ENCODE measurements at regions not wholly inside any gene's neighbourhood (a gene's known extent, or its start where the extent isn't known, plus 50 kb on each side); places are given as distances from the start of the nearest gene placed in this dataset.

DNA sequence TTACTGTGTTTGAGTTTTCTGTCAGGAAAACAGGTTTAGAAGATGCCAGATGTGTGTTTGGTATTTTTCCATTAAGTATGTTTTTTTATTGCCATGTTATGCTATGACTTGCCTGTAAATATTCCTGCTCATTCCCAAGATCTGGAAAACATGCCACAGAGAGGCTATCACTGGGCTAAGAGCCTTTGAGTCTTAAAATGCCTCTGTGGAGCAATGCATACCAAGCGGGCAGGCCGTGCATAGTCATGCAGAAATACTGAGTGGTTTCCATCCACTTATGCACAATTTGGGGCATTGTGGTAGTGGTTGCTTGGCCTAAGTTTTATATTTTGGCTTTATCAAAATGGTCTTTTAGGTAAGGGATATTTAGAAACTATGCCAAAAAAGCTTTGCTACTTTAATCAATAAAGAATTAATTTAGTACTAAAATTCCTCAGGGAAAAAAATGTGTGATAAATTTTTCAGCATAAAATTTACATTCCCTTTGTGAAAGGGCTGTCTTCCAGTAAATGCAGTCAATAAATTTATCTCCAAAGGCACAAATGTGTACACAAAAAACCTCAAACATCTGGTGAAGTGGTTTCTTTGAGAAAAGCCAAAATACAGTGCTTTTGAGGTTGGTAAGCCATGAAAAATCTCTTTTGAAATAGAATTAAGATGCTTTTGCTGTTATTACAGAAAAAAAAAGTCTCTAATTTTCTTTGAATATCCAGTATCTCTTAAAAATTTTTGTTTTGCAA is 341.3 kb upstream of the FBXO33 start:
- no peak for DNase-seq

GRCh38 chr14:39772627-39773026 is 340.4 kb upstream of the FBXO33 start:
- no peak for DNase-seq

DNA sequence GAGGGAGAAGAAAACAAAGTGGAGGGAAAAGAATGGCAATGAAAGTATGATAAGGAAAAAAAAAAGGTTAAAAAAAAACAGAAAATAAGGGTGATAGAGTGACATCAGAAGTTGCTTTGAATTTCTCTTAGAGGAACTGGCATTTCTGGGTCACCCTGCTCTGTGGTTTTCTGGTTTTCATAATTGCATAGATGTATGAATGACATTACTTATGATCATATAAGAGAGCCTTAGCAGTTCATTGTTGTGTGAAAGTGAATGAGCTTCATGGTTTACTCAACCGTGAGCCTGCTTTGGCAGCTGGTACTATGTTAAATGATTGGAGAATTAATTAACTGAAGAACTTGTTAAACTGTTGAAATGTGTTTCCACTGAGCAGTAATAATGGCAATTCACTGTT is 336.4 kb upstream of the FBXO33 start:
- DNase-seq = no peak

DNA sequence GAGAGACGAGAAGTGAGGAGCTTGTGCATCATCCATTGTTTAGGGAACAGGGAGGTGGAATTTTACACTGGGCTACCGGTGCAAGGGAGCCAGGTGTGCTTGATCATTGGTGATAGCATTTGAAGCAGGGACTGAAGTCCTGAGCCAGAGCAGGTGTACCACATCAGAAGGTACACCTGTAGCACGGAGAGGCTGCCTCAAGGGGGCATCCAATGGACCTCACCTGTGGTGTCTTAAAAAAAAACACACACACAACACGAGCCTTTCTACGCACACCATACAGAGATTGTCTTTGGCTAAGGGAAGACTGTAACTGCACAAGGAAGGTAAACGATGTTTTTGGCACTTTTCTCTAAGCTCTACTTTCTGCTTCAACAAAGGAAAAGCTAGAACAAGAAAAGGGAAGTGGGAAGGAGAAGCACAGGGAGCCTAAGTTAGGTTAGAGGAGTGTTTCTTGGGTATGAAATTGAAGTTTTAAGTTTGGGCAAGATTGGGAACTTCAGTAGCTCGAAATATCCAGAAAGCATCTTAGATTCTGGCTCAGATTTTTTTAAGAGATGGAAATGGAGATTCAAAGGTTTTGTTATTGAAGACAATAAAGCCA is 334.3 kb upstream of the FBXO33 start:
- DNase-seq = no peak

DNA sequence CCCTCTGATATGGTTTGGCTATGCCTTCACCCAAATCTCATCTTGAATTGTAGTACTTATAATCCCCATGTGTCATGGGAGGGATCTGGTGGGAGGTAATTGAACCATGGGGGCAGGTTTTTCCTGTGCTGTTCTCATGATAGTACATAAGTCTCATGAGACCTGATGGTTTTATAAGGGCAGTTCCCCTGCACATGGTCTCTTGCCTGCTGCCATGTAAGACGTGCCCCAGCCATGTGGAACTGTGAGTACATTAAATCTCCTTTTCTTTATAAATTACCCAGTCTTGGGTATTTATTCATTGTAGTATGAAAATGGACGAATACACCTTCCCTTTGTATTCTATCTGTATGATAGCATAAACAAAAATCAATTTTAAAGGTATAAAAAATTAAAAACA is 333.4 kb upstream of the FBXO33 start:
- DNase-seq = no peak

DNA sequence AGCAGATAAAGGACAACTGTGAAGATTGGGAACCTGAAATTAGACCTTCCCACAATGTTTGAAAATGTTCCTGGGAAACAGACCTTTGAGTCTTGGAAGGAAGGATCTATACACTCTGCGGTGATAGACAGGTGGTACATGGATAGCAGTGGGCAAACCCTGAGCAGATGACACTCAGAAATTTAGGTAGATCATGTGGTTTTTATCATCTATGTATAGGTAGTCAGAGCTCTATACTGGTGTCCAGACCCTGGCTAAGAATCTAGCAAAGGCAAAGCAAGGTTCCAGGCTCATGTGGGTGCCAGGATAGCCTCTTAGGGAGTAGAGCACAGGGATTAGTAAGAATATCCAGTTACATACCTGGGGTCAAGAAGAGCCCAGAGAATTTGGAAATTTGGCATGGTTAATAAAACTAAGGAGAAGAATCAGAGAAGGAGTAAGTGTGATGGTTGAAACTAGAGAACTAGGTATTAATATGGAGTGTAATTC is 331.2 kb upstream of the FBXO33 start:
- no peak for DNase-seq

GRCh38 chr14:39762576-39763401 is 330.6 kb upstream of the FBXO33 start:
- peak in 1 of 51 donors; percentile 4 for DNase-seq

GRCh38 chr14:39755269-39755878 is 323.1 kb upstream of the FBXO33 start:
- no peak for DNase-seq

DNA sequence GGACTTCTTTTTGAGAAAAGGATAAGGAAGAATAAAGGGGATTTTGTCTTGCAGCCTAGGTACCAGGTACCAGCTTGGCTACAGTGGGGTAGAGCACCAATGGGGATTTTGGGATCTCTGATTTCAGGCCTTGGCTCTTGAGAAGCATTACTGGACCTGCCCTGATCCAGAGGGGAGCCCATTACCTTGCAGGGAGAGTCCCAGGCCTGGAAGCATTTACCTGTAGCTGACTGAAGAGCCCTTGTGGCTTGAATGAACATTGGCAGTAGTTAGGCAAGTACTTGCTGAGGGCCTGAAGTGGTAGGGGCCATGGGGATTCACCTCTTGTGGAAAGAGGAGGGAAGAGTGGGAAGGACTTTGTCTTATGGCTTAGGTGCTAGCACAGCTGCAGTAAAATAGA is 308.2 kb upstream of the FBXO33 start:
- no peak for DNase-seq

- DNase-seq = peak in 35 of 51 donors; percentile 1 to 71 (median 22)
Measured at GRCh38 chr14:39739796-39740195, 307.6 kb upstream of the FBXO33 start.

DNA sequence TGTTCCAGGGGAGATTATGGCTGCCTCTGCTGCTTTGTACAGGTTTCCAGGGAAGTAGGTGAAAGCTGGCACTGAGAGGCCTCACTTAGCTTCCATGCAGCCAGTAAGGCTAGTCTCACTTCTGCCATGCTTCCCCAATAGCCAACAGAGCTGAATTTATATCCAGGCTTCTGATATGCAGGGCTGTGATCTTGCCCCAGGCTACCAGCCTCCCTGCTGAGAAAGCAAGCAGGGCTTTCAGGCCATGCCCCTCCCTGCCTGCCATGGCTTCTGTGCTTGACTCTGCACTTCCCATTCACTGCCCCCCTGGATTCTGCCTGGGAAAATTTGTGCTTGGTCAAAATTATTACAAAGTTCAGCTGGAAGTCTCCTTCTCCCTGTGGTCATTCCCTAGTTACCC is 302.1 kb upstream of the FBXO33 start:
- no peak for DNase-seq

GRCh38 chr14:39733741-39734140 is 301.5 kb upstream of the FBXO33 start:
- no peak for DNase-seq

DNA sequence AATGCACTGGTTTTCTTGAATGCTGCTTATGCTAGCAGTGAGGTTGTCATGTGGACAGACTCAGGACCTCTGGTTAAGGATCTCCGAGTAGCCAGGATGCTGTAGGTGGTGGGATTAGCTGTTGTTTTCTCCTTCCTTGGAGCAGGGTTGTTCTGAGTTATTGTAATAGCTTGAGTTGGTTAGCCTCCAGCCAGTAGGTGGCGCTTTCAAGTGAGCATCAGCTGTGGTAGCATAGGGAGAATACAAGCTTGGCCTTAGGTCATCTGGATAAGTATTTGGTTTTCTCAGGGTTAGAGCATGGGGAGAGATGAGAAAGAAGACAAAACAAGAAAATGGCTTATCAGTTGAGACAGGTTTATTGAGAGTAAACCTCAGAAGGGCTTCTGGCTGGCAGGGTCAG is 299.7 kb upstream of the FBXO33 start:
- no peak for DNase-seq

DNA sequence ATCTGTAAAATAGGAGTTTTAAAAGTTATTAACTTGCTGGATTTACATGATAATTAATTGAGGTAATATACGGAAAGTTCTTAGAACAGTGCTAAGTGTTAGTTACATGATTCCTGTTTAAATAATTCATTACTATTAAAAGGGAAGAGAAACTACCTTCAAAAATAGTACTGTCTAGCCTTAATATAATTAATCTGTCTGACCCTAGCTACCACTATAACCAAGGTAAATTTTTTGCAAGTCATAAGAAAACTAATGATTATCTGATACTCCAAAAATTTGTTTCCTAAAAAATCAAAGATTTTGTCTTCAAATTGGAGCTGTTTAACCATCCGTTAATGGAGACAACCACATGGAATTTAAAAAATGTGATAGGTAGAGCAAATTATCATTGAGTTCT is 294.3 kb upstream of the FBXO33 start:
- DNase-seq = no peak

DNA sequence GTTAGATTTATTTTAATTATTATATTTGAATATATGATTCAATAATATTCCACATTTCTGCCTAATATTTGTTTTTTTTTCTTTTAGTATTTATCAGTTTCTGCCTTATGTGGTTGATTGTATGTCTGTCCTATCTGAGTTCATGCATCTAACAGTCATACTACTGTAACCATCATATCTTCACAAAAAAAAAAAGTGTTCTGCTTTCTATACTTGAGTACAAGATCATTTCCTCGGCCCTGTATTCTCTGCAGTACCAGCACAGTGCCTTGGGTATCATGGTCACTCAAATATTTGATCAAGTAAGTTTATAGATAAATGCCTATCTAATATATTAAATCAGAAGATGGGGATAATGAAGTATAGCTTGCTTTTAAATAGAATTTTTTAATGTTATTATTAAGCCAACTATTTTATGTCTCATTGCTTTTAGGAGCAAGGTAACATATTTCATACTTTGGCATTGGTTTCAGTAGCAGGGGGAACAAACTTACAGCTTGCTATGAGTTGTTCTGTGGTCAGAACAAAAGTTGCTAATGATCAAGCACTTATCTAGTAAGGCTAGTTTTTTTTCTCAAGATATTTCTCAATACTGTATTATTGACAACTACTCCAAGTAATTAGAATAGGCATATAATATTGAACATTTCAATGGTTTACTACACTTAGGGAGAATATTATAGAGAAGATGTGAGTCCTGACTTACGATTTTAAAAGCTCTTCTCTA is 290.5 kb upstream of the FBXO33 start:
- DNase-seq = no peak

DNA sequence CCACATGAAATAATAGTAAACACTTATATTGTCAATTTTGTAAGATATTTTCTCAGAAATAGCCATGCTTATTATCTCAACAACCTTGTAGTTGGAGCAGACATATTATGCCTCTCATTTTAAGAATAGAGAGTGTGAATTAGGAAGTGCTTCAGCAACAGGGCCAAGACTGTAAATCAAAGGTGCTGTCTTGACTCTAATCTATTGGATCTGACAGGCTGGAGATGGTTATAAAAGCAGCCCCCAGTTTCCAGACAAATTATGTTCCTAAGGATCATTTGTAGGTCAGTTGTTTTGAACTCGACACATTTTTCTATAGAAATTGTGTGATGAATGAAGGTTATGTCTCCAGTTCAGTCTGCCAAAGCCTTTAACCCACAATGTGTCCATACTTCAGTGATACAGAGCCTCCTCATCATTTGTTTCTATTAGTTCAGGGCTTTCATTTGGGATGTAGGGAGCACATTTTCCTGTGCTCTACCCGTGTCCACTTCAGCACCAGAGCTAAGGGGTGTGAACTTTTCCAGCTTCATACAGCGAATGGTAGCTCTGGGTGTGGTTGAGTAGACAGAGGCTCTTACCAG is 284.8 kb upstream of the FBXO33 start:
- no peak for DNase-seq

- no peak for DNase-seq
Measured at GRCh38 chr14:39712293-39712999, 280.2 kb upstream of the FBXO33 start.

DNA sequence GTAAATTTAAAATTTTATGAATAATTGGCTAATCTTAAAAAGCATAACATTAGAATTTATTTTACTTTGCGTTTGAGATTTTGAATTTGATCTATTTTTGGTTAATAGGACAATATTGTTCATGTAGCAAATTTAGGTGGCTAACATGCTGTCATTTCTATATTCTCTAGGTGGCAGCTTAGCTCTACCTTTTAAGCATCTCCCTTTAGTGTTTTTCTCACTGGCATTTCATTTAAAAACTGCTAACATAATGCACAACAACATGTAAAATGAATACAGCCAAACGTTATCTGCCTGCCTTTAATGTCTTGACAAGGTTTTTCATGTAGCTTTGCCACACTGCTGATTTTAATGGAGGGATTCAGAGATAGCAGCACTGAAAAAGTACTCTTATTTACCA is 272.4 kb upstream of the FBXO33 start:
- no peak for DNase-seq

- no peak for DNase-seq
Measured at GRCh38 chr14:39694341-39694740, 262.1 kb upstream of the FBXO33 start.

- DNase-seq = peak in 1 of 51 donors; percentile 27
Measured at GRCh38 chr14:39683691-39684260, 251.5 kb upstream of the FBXO33 start.
